ENCODE measurements at regions not wholly inside any gene's neighbourhood (a gene's known extent, or its start where the extent isn't known, plus 50 kb on each side); places are given as distances from the start of the nearest gene placed in this dataset.

DNA sequence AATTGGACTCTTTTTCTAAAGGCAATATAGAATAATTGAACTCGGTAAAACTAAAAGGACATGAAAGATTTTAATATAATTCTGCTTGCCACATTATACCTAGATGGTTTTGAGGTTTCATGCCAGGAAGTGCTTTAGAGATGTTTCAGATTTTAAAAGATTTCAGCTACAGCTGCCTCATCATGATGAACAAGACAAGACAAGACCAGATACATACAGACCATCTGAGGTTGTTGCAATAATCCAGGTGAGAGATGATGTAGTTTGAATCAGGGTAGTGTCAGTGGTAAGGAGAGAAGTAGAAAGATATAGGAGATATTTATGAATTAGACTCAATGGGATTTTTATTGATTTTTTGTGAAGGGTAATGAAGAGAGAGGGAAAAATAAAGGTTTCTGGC is 374.3 kb upstream of the HSF2 start:
- DNase-seq: no peak
- H3K9me3 Mint-ChIP-seq (ENCODE audit: unreplicated experiment): no peaks in the 10 kb centered on the region
- H3K4me1 Mint-ChIP-seq (ENCODE audit: low read depth, unreplicated experiment): peaks cover 2% of the 10 kb centered on the region
- H3K36me3 Mint-ChIP-seq (ENCODE audit: unreplicated experiment): no peaks in the 10 kb centered on the region
- no peak for TF ChIP-seq CTCF (IDR thresholded peaks at IDR 0.05; ENCODE audit: partially characterized antibody, unreplicated experiment)
- no peak overlapping the region for H3K27ac Mint-ChIP-seq (ENCODE audit: unreplicated experiment)
- no peaks in the 10 kb centered on the region for H3K27me3 Mint-ChIP-seq (ENCODE audit: unreplicated experiment)
- no peak overlapping the region for H3K4me3 Mint-ChIP-seq (ENCODE audit: unreplicated experiment)

GRCh38 chr6:122026582-122027369 is 372.7 kb upstream of the HSF2 start:
- peaks cover 4% of the 10 kb centered on the region for H3K4me1 Mint-ChIP-seq (ENCODE audit: low read depth, unreplicated experiment)
- TF ChIP-seq CTCF (IDR thresholded peaks at IDR 0.05; ENCODE audit: partially characterized antibody, unreplicated experiment): no peak
- no peaks in the 10 kb centered on the region for H3K9me3 Mint-ChIP-seq (ENCODE audit: unreplicated experiment)
- H3K36me3 Mint-ChIP-seq (ENCODE audit: unreplicated experiment): no peaks in the 10 kb centered on the region
- H3K4me3 Mint-ChIP-seq (ENCODE audit: unreplicated experiment): no peak overlapping the region
- DNase-seq: no peak
- no peaks in the 10 kb centered on the region for H3K27me3 Mint-ChIP-seq (ENCODE audit: unreplicated experiment)
- no peak overlapping the region for H3K27ac Mint-ChIP-seq (ENCODE audit: unreplicated experiment)

DNA sequence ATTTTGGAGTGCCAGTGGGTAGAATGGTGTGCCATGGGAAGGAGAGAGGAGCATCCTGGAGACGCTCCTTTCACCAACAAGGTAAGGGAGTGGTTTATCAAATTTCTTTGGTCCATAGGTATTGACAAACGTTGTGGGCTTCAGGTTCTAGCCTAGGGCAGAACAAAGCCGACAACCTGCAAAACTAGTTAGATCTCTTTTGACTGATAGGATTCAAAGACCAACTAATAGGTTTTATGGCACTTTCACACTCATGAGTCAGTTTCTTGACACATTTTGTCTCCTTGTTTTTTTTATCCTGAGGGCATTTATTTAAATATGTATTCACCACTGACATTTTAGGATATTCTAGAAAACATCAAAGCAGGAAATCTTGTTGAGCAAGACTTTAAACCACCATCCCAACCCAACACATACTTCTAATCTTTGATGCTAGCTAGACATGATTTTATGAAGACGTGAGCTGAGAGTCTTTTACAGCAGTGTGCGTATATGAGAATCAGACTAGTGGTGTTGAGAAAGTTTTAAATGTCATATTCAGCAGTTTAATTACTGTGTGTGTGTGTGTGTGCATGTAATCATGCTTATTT is 370.4 kb upstream of the HSF2 start:
- Mint-ChIP-seq H3K4me3 (ENCODE audit: unreplicated experiment) (no peak overlapping the region), H3K9me3 (ENCODE audit: unreplicated experiment) (no peaks in the 10 kb centered on the region), H3K4me1 (ENCODE audit: low read depth, unreplicated experiment) (peaks cover 6% of the 10 kb centered on the region), H3K36me3 (ENCODE audit: unreplicated experiment) (no peaks in the 10 kb centered on the region), H3K27ac (ENCODE audit: unreplicated experiment) (no peak overlapping the region), H3K27me3 (ENCODE audit: unreplicated experiment) (no peaks in the 10 kb centered on the region)
- TF ChIP-seq CTCF (IDR thresholded peaks at IDR 0.05; ENCODE audit: partially characterized antibody, unreplicated experiment): no peak
- no peak for DNase-seq

GRCh38 chr6:122033564-122034181 is 365.8 kb upstream of the HSF2 start:
- peak; percentile 74 for TF ChIP-seq CTCF (IDR thresholded peaks at IDR 0.05; ENCODE audit: partially characterized antibody, unreplicated experiment)
- Mint-ChIP-seq H3K27me3 (ENCODE audit: unreplicated experiment) (no peaks in the 10 kb centered on the region), H3K9me3 (ENCODE audit: unreplicated experiment) (no peaks in the 10 kb centered on the region), H3K27ac (ENCODE audit: unreplicated experiment) (no peak overlapping the region), H3K4me3 (ENCODE audit: unreplicated experiment) (no peak overlapping the region), H3K4me1 (ENCODE audit: low read depth, unreplicated experiment) (peaks cover 4% of the 10 kb centered on the region), H3K36me3 (ENCODE audit: unreplicated experiment) (no peaks in the 10 kb centered on the region)
- no peak for DNase-seq

DNA sequence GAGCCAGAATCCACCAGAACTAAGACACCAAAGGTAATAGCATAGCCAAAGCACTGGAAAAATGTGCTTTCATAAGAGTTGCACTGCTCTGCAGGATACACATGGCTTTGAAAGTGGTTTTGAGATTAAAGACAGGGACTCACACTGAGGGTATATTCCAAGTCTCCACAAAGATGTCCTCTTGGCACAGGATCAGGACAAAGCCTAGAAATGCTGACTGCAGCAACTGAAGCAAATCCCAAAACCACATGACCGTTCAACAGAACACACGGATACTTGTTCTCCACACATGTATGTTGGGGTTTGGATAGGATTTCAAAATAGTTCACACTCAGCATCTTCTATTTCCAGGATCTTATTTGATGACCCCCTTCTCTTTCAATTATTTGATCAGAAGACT is 364.3 kb upstream of the HSF2 start:
- H3K9me3 Mint-ChIP-seq (ENCODE audit: unreplicated experiment): no peaks in the 10 kb centered on the region
- H3K27ac Mint-ChIP-seq (ENCODE audit: unreplicated experiment): no peak overlapping the region
- no peaks in the 10 kb centered on the region for H3K36me3 Mint-ChIP-seq (ENCODE audit: unreplicated experiment)
- no peaks in the 10 kb centered on the region for H3K27me3 Mint-ChIP-seq (ENCODE audit: unreplicated experiment)
- no peak for TF ChIP-seq CTCF (IDR thresholded peaks at IDR 0.05; ENCODE audit: partially characterized antibody, unreplicated experiment)
- DNase-seq: no peak
- H3K4me3 Mint-ChIP-seq (ENCODE audit: unreplicated experiment): no peak overlapping the region
- H3K4me1 Mint-ChIP-seq (ENCODE audit: low read depth, unreplicated experiment): peaks cover 4% of the 10 kb centered on the region
